ENCODE measurements at regions not wholly inside any gene's neighbourhood (a gene's known extent, or its start where the extent isn't known, plus 50 kb on each side); places are given as distances from the start of the nearest gene placed in this dataset.
A peak's percentile ranks its signal among the peaks of the same experiment; 100 is the strongest.
"Not testable (repeated sequence)": the region's sequence is repeated elsewhere in the genome, so short reads cannot be mapped to it uniquely, and the experiment has no call there.

- no peaks in the 10 kb centered on the region for H3K9me3 Mint-ChIP-seq
- H3K4me1 Mint-ChIP-seq = peaks cover 11% of the 10 kb centered on the region
- no peaks in the 10 kb centered on the region for H3K36me3 Mint-ChIP-seq (ENCODE audit: low read depth)
- no peak for TF ChIP-seq CTCF (conservative IDR thresholded peaks at IDR 0.05)
- H3K27me3 Mint-ChIP-seq (ENCODE audit: low read depth) = no peaks in the 10 kb centered on the region
- no peak overlapping the region for H3K27ac Mint-ChIP-seq (ENCODE audit: unreplicated experiment)
- DNase-seq (ENCODE audit: low read depth, low spot score) = no peak
- H3K4me3 Mint-ChIP-seq = no peak overlapping the region
These were observed 154.5 kb downstream of the LAT start for GRCh38 chr16:29139261-29139802.

- H3K27ac Mint-ChIP-seq (ENCODE audit: unreplicated experiment); DNase-seq (ENCODE audit: low read depth, low spot score); H3K27me3 Mint-ChIP-seq (ENCODE audit: low read depth); H3K36me3 Mint-ChIP-seq (ENCODE audit: low read depth); H3K9me3 Mint-ChIP-seq; H3K4me3 Mint-ChIP-seq: not testable (repeated sequence)
- peaks cover 11% of the 10 kb centered on the region for H3K4me1 Mint-ChIP-seq
These were observed 153.8 kb downstream of the LAT start for GRCh38 chr16:29138698-29139097.

GRCh38 chr16:29137894-29138662 is 153.2 kb downstream of the LAT start:
- H3K9me3 Mint-ChIP-seq; H3K36me3 Mint-ChIP-seq (ENCODE audit: low read depth); H3K4me3 Mint-ChIP-seq; DNase-seq (ENCODE audit: low read depth, low spot score); H3K27me3 Mint-ChIP-seq (ENCODE audit: low read depth): not testable (repeated sequence)
- H3K4me1 Mint-ChIP-seq = peaks cover 11% of the 10 kb centered on the region
- peak overlapping the region; percentile 78 for H3K27ac Mint-ChIP-seq (ENCODE audit: unreplicated experiment)

GRCh38 chr16:29137461-29137860 is 152.6 kb downstream of the LAT start:
- not testable (repeated sequence) for H3K4me1 Mint-ChIP-seq; H3K36me3 Mint-ChIP-seq (ENCODE audit: low read depth); H3K9me3 Mint-ChIP-seq; H3K4me3 Mint-ChIP-seq; DNase-seq (ENCODE audit: low read depth, low spot score); H3K27me3 Mint-ChIP-seq (ENCODE audit: low read depth)
- H3K27ac Mint-ChIP-seq (ENCODE audit: unreplicated experiment) = peak overlapping the region; percentile 50

- H3K36me3 Mint-ChIP-seq (ENCODE audit: low read depth); H3K9me3 Mint-ChIP-seq: not testable (repeated sequence)
These were observed 152.1 kb downstream of the LAT start for GRCh38 chr16:29136916-29137315.

GRCh38 chr16:29136046-29136696 is 151.3 kb downstream of the LAT start:
- DNase-seq (ENCODE audit: low read depth, low spot score); H3K27me3 Mint-ChIP-seq (ENCODE audit: low read depth); H3K4me1 Mint-ChIP-seq; H3K36me3 Mint-ChIP-seq (ENCODE audit: low read depth); H3K9me3 Mint-ChIP-seq; H3K27ac Mint-ChIP-seq (ENCODE audit: unreplicated experiment); H3K4me3 Mint-ChIP-seq: not testable (repeated sequence)

More at GRCh38 chr16:29136916-29137315, 152.1 kb downstream of the LAT start:
- not testable (repeated sequence) for H3K27ac Mint-ChIP-seq (ENCODE audit: unreplicated experiment); DNase-seq (ENCODE audit: low read depth, low spot score); H3K4me3 Mint-ChIP-seq; H3K4me1 Mint-ChIP-seq; H3K27me3 Mint-ChIP-seq (ENCODE audit: low read depth)

- not testable (repeated sequence) for H3K36me3 Mint-ChIP-seq (ENCODE audit: low read depth); H3K4me1 Mint-ChIP-seq; DNase-seq (ENCODE audit: low read depth, low spot score); H3K27me3 Mint-ChIP-seq (ENCODE audit: low read depth); H3K27ac Mint-ChIP-seq (ENCODE audit: unreplicated experiment); H3K4me3 Mint-ChIP-seq; H3K9me3 Mint-ChIP-seq
These were observed 150.2 kb downstream of the LAT start for GRCh38 chr16:29135098-29135497.

- not testable (repeated sequence) for DNase-seq (ENCODE audit: low read depth, low spot score); H3K4me1 Mint-ChIP-seq; H3K4me3 Mint-ChIP-seq; H3K27ac Mint-ChIP-seq (ENCODE audit: unreplicated experiment); H3K9me3 Mint-ChIP-seq; H3K36me3 Mint-ChIP-seq (ENCODE audit: low read depth); H3K27me3 Mint-ChIP-seq (ENCODE audit: low read depth)
These were observed 149.0 kb downstream of the LAT start for GRCh38 chr16:29133681-29134430.

GRCh38 chr16:29132869-29133268 is 148.0 kb downstream of the LAT start:
- H3K27me3 Mint-ChIP-seq (ENCODE audit: low read depth); H3K4me1 Mint-ChIP-seq; H3K9me3 Mint-ChIP-seq; H3K36me3 Mint-ChIP-seq (ENCODE audit: low read depth); H3K4me3 Mint-ChIP-seq; DNase-seq (ENCODE audit: low read depth, low spot score); H3K27ac Mint-ChIP-seq (ENCODE audit: unreplicated experiment): not testable (repeated sequence)

GRCh38 chr16:29132444-29132843 is 147.6 kb downstream of the LAT start:
- not testable (repeated sequence) for H3K27ac Mint-ChIP-seq (ENCODE audit: unreplicated experiment); H3K4me3 Mint-ChIP-seq; H3K9me3 Mint-ChIP-seq; DNase-seq (ENCODE audit: low read depth, low spot score); H3K36me3 Mint-ChIP-seq (ENCODE audit: low read depth); H3K27me3 Mint-ChIP-seq (ENCODE audit: low read depth); H3K4me1 Mint-ChIP-seq

- not testable (repeated sequence) for DNase-seq (ENCODE audit: low read depth, low spot score); H3K27me3 Mint-ChIP-seq (ENCODE audit: low read depth); H3K36me3 Mint-ChIP-seq (ENCODE audit: low read depth); H3K9me3 Mint-ChIP-seq; H3K27ac Mint-ChIP-seq (ENCODE audit: unreplicated experiment); H3K4me1 Mint-ChIP-seq; H3K4me3 Mint-ChIP-seq
These were observed 146.3 kb downstream of the LAT start for GRCh38 chr16:29130901-29131851.

Data from neural crest cell (in vitro differentiated cells).